ENCODE measurements at regions not wholly inside any gene's neighbourhood (a gene's known extent, or its start where the extent isn't known, plus 50 kb on each side); places are given as distances from the start of the nearest gene placed in this dataset.
A peak's percentile ranks its signal among the peaks of the same experiment; 100 is the strongest.

DNA sequence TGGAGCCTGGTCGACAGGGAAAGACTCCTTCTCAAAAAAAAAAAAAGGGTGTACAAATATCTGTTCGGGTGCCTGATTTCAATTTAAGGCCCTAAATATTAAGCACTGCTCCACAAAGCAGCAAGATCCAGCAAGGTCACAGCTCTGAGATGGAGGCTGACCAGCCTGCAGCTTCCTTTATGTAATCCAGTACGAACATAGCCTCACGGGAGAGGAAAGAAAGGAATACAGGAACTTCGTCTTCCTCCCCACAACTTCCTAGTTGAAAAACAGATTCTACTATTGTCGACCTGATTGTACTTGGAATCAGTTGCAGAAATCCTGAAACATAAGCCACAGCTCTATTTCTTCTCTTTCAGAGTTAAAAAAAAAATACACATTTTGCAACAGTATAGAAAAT is 53.5 kb upstream of the TBC1D9 start:
- in situ Hi-C loops (cut with MboI; ENCODE audit: low pct_unique_long_range_greater_than_20kb, low sequenced_read_pairs, unreplicated experiment) = no loop called here
- DNase-seq (ENCODE audit: low spot score) = no peak
- TF ChIP-seq, protein P1, sequence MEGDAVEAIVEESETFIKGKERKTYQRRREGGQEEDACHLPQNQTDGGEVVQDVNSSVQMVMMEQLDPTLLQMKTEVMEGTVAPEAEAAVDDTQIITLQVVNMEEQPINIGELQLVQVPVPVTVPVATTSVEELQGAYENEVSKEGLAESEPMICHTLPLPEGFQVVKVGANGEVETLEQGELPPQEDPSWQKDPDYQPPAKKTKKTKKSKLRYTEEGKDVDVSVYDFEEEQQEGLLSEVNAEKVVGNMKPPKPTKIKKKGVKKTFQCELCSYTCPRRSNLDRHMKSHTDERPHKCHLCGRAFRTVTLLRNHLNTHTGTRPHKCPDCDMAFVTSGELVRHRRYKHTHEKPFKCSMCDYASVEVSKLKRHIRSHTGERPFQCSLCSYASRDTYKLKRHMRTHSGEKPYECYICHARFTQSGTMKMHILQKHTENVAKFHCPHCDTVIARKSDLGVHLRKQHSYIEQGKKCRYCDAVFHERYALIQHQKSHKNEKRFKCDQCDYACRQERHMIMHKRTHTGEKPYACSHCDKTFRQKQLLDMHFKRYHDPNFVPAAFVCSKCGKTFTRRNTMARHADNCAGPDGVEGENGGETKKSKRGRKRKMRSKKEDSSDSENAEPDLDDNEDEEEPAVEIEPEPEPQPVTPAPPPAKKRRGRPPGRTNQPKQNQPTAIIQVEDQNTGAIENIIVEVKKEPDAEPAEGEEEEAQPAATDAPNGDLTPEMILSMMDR (IDR thresholded peaks at IDR 0.05; ENCODE audit: extremely low read depth, insufficient read depth, missing control alignments) = no peak

DNA sequence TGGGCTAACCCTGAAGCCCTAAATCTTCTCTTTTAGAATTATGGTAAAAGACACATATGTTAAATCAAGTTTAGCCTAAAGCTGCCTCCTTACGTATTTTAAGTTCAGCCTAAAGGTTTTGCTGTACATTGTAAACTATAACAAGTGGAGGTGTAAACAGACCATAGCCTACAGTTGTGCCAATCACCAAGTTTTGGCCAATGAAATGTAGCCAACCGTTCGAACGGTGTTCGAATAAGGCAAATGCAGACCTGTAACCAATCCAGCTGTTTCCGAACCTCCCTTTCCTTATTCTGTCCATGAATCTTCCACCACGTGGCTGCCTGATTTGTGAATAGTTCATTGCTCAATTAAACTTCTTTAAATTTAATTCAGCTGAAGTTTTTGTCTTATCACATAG is 52.1 kb upstream of the TBC1D9 start:
- DNase-seq (ENCODE audit: low spot score) = no peak
- TF ChIP-seq, protein P1 (IDR thresholded peaks at IDR 0.05; ENCODE audit: extremely low read depth, insufficient read depth, missing control alignments) = no peak
- in situ Hi-C loops (cut with MboI; ENCODE audit: low pct_unique_long_range_greater_than_20kb, low sequenced_read_pairs, unreplicated experiment) = no loop called here

DNA sequence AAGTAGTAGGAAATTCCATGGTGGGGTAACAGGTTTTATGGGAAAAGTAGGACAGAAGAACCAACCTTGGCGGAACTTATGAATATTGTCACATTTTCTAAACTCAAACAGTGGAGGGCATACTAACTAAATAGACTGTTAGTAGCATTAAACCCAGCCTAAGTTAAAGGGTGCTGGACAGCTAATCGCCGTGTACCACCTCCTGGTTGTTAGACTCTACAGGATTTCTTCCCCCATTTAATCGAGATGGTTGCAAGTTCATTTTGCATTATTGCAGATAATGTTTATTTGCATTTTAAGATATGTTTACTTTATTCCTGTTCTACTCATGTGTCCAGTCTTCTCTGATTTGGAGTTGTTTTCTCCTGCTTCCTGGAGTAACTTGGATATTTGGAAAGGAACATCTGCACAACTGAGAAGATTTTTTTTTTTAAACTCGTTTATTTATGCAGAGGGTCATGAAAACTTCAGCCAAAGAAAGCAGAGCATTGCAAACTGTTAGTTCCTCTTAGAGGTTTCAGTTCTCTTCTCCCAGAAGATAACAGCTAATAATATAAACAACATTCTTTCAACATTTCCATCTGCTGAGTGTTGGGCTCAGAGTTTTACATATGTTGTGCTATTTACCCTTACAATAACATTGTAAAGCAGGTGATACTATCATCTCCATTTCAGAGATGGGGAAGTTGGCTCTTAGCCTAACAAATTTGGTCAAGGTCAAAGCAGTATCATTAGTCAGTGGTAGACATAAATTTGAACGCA is 51.5 kb upstream of the TBC1D9 start:
- peak; percentile 36 for DNase-seq (ENCODE audit: low spot score)
- TF ChIP-seq, protein P1 (IDR thresholded peaks at IDR 0.05; ENCODE audit: extremely low read depth, insufficient read depth, missing control alignments) = no peak
- in situ Hi-C loops (cut with MboI; ENCODE audit: low pct_unique_long_range_greater_than_20kb, low sequenced_read_pairs, unreplicated experiment) = no loop called here

DNA sequence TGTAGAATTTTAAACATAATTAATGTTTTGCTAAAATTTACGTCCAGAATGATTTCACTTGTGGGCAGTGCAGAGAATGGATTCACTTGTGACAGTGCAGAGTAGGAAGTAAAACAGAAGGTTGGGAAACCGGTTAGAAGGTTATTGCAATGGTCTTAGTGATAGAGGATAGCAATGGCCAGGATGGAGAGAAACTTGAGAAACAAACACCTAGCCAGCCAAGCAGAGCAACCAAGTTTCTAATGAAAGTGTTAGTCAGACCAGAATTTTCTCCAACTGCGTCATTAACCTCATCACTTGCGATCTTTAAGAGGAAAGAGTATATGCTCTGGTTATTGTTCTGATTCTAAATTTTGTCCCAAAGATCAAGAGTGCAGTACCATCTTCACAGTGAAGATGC is 50.0 kb upstream of the TBC1D9 start:
- TF ChIP-seq, protein P1 (IDR thresholded peaks at IDR 0.05; ENCODE audit: extremely low read depth, insufficient read depth, missing control alignments) = no peak
- in situ Hi-C loops (cut with MboI; ENCODE audit: low pct_unique_long_range_greater_than_20kb, low sequenced_read_pairs, unreplicated experiment) = no loop called here
- DNase-seq (ENCODE audit: low spot score) = peak; percentile 45

Data from GM13977 (cell line).